PC-3 (cell line): ENCODE measurements at regions not wholly inside any gene's neighbourhood (a gene's known extent, or its start where the extent isn't known, plus 50 kb on each side); places are given as distances from the start of the nearest gene placed in this dataset.

Experiments used
- EZH2 ChIP-seq: fragments of 300-600 bp; sonication (generic); IDR thresholded peaks from one replicate; pipeline ENCODE4 v1.6.1; 2017; ENCODE audit warnings: antibody characterized with exemption, mild to moderate bottlenecking, low read length; ENCODE audit not compliant: unreplicated experiment
- EZH2phosphoT487 ChIP-seq: fragments of 300-600 bp; sonication (generic); IDR thresholded peaks from 2 replicates; pipeline ENCODE4 v1.6.1; 2018; ENCODE audit warnings: mild to moderate bottlenecking, antibody characterized with exemption, low read length, borderline replicate concordance
- TF ChIP-seq, protein P1 (sequence below): fragments of 300-600 bp; sonication (generic); conservative IDR thresholded peaks from 2 replicates; pipeline ENCODE4 v1.5.1; 2017; ENCODE audit warnings: antibody characterized with exemption, low read depth, mild to moderate bottlenecking, low read length

DNA sequence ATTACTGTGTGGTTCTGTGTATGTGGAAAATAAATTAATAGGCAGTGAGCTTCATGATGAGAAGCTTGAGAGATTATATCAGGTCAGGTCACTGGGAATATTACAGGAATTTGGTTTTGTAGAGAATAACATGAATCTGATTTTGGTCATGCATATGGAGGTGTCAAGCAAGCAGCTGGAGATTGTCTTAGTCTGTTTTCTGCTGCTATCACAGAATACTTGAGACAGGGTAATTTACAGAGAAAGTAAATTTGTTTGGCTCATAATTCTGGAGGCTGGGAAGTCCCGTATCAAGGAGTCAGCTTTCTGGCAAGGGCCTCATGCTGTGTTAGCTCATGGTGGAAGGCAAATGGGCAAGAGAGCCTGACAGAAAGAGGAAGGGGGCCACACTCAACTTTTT, 120.7 kb upstream of the FAM3C start:
- TF ChIP-seq, protein P1, sequence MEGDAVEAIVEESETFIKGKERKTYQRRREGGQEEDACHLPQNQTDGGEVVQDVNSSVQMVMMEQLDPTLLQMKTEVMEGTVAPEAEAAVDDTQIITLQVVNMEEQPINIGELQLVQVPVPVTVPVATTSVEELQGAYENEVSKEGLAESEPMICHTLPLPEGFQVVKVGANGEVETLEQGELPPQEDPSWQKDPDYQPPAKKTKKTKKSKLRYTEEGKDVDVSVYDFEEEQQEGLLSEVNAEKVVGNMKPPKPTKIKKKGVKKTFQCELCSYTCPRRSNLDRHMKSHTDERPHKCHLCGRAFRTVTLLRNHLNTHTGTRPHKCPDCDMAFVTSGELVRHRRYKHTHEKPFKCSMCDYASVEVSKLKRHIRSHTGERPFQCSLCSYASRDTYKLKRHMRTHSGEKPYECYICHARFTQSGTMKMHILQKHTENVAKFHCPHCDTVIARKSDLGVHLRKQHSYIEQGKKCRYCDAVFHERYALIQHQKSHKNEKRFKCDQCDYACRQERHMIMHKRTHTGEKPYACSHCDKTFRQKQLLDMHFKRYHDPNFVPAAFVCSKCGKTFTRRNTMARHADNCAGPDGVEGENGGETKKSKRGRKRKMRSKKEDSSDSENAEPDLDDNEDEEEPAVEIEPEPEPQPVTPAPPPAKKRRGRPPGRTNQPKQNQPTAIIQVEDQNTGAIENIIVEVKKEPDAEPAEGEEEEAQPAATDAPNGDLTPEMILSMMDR, result no peak
- TF ChIP-seq EZH2phosphoT487 (no peak), EZH2 (no peak)
